GM19328 (cell line): ENCODE measurements at regions not wholly inside any gene's neighbourhood (a gene's known extent, or its start where the extent isn't known, plus 50 kb on each side); places are given as distances from the start of the nearest gene placed in this dataset.
"Not testable (repeated sequence)": the region's sequence is repeated elsewhere in the genome, so short reads cannot be mapped to it uniquely, and the experiment has no call there.

Source experiments
- ATAC-seq: cut with Tn5 transposase; IDR thresholded peaks from one replicate; pipeline ENCODE4 v1.9.1; 2021; ENCODE audit warnings: mild to moderate bottlenecking, moderate library complexity; ENCODE audit not compliant: unreplicated experiment

GRCh38 chr1:234827656-234828055 is 217.7 kb upstream of the IRF2BP2 start:
- ATAC-seq: no peak

GRCh38 chr1:234827181-234827580 is 217.2 kb upstream of the IRF2BP2 start:
- no peak for ATAC-seq

- no peak for ATAC-seq
These were observed 216.4 kb upstream of the IRF2BP2 start for GRCh38 chr1:234826352-234826751.

- ATAC-seq: no peak
These were observed 215.7 kb upstream of the IRF2BP2 start for GRCh38 chr1:234825498-234826165.

GRCh38 chr1:234824836-234825235 is 214.9 kb upstream of the IRF2BP2 start:
- ATAC-seq: not testable (repeated sequence)

GRCh38 chr1:234823191-234824176 is 213.5 kb upstream of the IRF2BP2 start:
- no peak for ATAC-seq

- no peak for ATAC-seq
These were observed 211.9 kb upstream of the IRF2BP2 start for GRCh38 chr1:234821840-234822239.

- ATAC-seq: no peak
These were observed 210.6 kb upstream of the IRF2BP2 start for GRCh38 chr1:234820597-234820996.

- ATAC-seq: not testable (repeated sequence)
These were observed 209.9 kb upstream of the IRF2BP2 start for GRCh38 chr1:234819845-234820244.

- ATAC-seq: not testable (repeated sequence)
These were observed 208.0 kb upstream of the IRF2BP2 start for GRCh38 chr1:234818040-234818387.

- not testable (repeated sequence) for ATAC-seq
These were observed 207.5 kb upstream of the IRF2BP2 start for GRCh38 chr1:234817313-234818039.

GRCh38 chr1:234816864-234817263 is 206.9 kb upstream of the IRF2BP2 start:
- not testable (repeated sequence) for ATAC-seq

GRCh38 chr1:234816186-234816851 is 206.3 kb upstream of the IRF2BP2 start:
- ATAC-seq: not testable (repeated sequence)

- not testable (repeated sequence) for ATAC-seq
These were observed 205.4 kb upstream of the IRF2BP2 start for GRCh38 chr1:234815295-234815815.

GRCh38 chr1:234814235-234814634 is 204.3 kb upstream of the IRF2BP2 start:
- not testable (repeated sequence) for ATAC-seq

- not testable (repeated sequence) for ATAC-seq
These were observed 201.8 kb upstream of the IRF2BP2 start for GRCh38 chr1:234811824-234812223.

- ATAC-seq: not testable (repeated sequence)
These were observed 200.7 kb upstream of the IRF2BP2 start for GRCh38 chr1:234810726-234811125.

- not testable (repeated sequence) for ATAC-seq
These were observed 199.9 kb upstream of the IRF2BP2 start for GRCh38 chr1:234809854-234810245.

- ATAC-seq: not testable (repeated sequence)
These were observed 199.2 kb upstream of the IRF2BP2 start for GRCh38 chr1:234808943-234809853.
